ENCODE measurements at regions not wholly inside any gene's neighbourhood (a gene's known extent, or its start where the extent isn't known, plus 50 kb on each side); places are given as distances from the start of the nearest gene placed in this dataset.
"Not testable (repeated sequence)": the region's sequence is repeated elsewhere in the genome, so short reads cannot be mapped to it uniquely, and the experiment has no call there.

GRCh38 chr11:128148208-128148607, 439.1 kb downstream of the ETS1 start:
- no peak overlapping the region for H3K4me3 ChIP-seq (ENCODE audit: insufficient read length, low read depth)
- TF ChIP-seq SUZ12 (IDR thresholded peaks at IDR 0.05; ENCODE audit: extremely low read depth, insufficient read depth, insufficient read length) (no peak), ZNF274 (IDR thresholded peaks at IDR 0.05; ENCODE audit: low read depth, low read length) (no peak), YY1 (IDR thresholded peaks at IDR 0.05; ENCODE audit: insufficient read depth, insufficient read length) (no peak)
- DNase-seq (ENCODE audit: low read depth, low spot score), result no peak
- H3K9me3 ChIP-seq (ENCODE audit: insufficient read depth, low read length), result no peaks in the 10 kb centered on the region
- H3K9ac ChIP-seq (ENCODE audit: insufficient read length, low read depth), result no peak overlapping the region
- no peaks in the 10 kb centered on the region for H3K4me1 ChIP-seq (ENCODE audit: insufficient read depth, insufficient read length)
- H3K36me3 ChIP-seq (ENCODE audit: insufficient read depth, insufficient read length, low read length), result no peaks in the 10 kb centered on the region
- no peaks in the 10 kb centered on the region for H3K27me3 ChIP-seq (ENCODE audit: insufficient read depth, insufficient read length)

DNA sequence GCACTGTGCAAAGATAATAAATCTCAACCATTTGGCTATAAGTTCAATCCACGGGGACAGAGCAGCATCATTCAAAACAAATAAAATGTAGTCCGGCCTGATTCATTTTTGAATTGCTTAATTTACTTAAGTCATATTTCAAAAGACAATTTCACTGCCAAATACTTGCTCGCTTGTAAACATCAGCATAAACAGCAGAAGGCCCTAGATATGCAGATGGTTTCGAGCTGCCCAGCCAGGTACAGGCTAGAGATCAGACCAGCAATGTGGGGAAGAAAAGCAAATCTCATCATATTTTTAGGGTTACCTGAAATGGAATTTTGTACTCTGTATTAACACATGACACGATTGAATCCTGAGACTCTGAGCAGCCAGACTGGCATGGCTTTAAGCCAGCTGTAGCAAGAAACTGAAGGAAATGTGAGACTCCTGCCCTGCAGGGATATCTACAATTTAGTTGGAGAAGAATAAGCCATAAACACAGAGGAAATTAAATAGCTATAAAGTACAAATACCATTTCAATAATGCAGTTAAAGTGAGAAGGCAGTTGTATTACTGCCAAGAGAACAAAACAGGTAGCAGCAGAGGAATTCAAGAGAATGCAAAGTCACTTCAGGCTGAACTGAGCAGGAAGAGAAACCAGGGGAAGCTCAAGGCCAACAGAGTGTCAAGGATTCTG, 440.3 kb downstream of the ETS1 start:
- Histone ChIP-seq H3K9ac (ENCODE audit: insufficient read length, low read depth) (no peak overlapping the region), H3K4me1 (ENCODE audit: insufficient read depth, insufficient read length) (no peaks in the 10 kb centered on the region), H3K27me3 (ENCODE audit: insufficient read depth, insufficient read length) (no peaks in the 10 kb centered on the region), H3K9me3 (ENCODE audit: insufficient read depth, low read length) (no peaks in the 10 kb centered on the region), H3K36me3 (ENCODE audit: insufficient read depth, insufficient read length, low read length) (no peaks in the 10 kb centered on the region), H3K4me3 (ENCODE audit: insufficient read length, low read depth) (no peak overlapping the region)
- TF ChIP-seq SUZ12 (IDR thresholded peaks at IDR 0.05; ENCODE audit: extremely low read depth, insufficient read depth, insufficient read length) (no peak), YY1 (IDR thresholded peaks at IDR 0.05; ENCODE audit: insufficient read depth, insufficient read length) (no peak), ZNF274 (IDR thresholded peaks at IDR 0.05; ENCODE audit: low read depth, low read length) (no peak)
- DNase-seq (ENCODE audit: low read depth, low spot score), result no peak

DNA sequence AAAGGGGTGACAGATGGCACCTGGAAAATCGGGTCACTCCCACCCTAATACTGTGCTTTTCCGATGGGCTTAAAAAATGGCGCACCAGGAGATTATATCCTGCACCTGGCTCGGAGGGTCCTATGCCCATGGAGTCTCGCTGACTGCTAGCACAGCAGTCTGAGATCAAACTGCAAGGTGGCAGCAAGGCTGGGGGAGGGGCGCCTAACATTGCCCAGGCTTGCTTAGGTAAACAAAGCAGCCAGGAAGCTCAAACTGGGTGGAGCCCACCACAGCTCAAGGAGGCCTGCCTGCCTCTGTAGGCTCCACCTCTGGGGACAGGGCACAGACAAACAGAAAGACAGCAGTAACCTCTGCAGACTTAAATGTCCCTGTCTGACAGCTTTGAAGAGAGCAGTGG, 447.1 kb downstream of the ETS1 start:
- not testable (repeated sequence) for H3K9me3 ChIP-seq (ENCODE audit: insufficient read depth, low read length); H3K9ac ChIP-seq (ENCODE audit: insufficient read length, low read depth); H3K36me3 ChIP-seq (ENCODE audit: insufficient read depth, insufficient read length, low read length); H3K4me3 ChIP-seq (ENCODE audit: insufficient read length, low read depth); H3K4me1 ChIP-seq (ENCODE audit: insufficient read depth, insufficient read length); DNase-seq (ENCODE audit: low read depth, low spot score); H3K27me3 ChIP-seq (ENCODE audit: insufficient read depth, insufficient read length)

DNA sequence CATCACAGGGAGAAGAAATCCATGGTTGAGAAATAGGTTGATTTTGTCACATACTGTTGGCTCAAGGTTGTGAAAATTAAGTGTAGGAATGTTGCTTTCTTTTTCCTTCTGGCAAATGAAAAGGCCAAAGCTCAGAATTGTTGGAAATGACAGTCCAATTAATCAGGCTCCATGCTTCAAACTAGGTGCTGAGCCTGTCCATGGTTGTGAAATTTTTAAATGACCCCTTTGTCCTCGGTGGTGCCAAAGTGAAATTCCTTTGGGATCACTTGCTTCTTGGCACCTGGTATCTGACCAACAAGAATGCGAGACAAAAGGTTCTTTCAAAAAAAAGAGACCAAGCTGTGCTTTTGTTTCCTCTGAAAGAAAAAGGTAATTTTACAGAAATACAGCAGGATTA, 451.9 kb downstream of the ETS1 start:
- Histone ChIP-seq H3K36me3 (ENCODE audit: insufficient read depth, insufficient read length, low read length) (no peaks in the 10 kb centered on the region), H3K27me3 (ENCODE audit: insufficient read depth, insufficient read length) (no peaks in the 10 kb centered on the region), H3K4me3 (ENCODE audit: insufficient read length, low read depth) (no peak overlapping the region), H3K9me3 (ENCODE audit: insufficient read depth, low read length) (peaks cover 8% of the 10 kb centered on the region; the same call in 1 of the 2 replicates), H3K9ac (ENCODE audit: insufficient read length, low read depth) (no peak overlapping the region), H3K4me1 (ENCODE audit: insufficient read depth, insufficient read length) (no peaks in the 10 kb centered on the region)
- TF ChIP-seq ZNF274 (IDR thresholded peaks at IDR 0.05; ENCODE audit: low read depth, low read length) (no peak), YY1 (IDR thresholded peaks at IDR 0.05; ENCODE audit: insufficient read depth, insufficient read length) (no peak), SUZ12 (IDR thresholded peaks at IDR 0.05; ENCODE audit: extremely low read depth, insufficient read depth, insufficient read length) (no peak)
- no peak for DNase-seq (ENCODE audit: low read depth, low spot score)

GRCh38 chr11:128133501-128133900, 453.9 kb downstream of the ETS1 start:
- Histone ChIP-seq H3K9ac (ENCODE audit: insufficient read length, low read depth) (no peak overlapping the region), H3K27me3 (ENCODE audit: insufficient read depth, insufficient read length) (no peaks in the 10 kb centered on the region), H3K9me3 (ENCODE audit: insufficient read depth, low read length) (no peaks in the 10 kb centered on the region), H3K4me3 (ENCODE audit: insufficient read length, low read depth) (no peak overlapping the region), H3K4me1 (ENCODE audit: insufficient read depth, insufficient read length) (no peaks in the 10 kb centered on the region), H3K36me3 (ENCODE audit: insufficient read depth, insufficient read length, low read length) (no peaks in the 10 kb centered on the region)
- TF ChIP-seq SUZ12 (IDR thresholded peaks at IDR 0.05; ENCODE audit: extremely low read depth, insufficient read depth, insufficient read length) (no peak), YY1 (IDR thresholded peaks at IDR 0.05; ENCODE audit: insufficient read depth, insufficient read length) (no peak), ZNF274 (IDR thresholded peaks at IDR 0.05; ENCODE audit: low read depth, low read length) (no peak)
- no peak for DNase-seq (ENCODE audit: low read depth, low spot score)

DNA sequence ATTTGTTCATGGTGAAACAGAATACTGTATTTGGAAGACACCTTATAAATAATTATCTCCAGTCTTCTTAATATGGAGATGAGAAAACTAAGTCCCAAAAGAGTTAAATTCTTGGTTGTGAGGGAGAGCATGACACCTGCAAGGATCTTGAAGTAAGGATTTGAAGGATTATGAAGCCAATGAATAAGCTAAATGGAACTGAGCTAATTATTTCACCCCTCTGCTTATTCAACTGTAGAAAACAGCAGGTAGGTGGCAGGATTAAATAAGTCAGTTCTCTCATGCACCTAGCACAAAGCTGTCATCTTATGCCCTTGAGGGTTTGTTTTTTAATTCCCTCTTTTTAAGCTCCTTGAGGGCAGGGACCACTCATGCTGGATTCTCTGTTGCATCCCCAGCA, 457.3 kb downstream of the ETS1 start:
- H3K4me3 ChIP-seq (ENCODE audit: insufficient read length, low read depth), result no peak overlapping the region
- TF ChIP-seq ZNF274 (IDR thresholded peaks at IDR 0.05; ENCODE audit: low read depth, low read length) (no peak), YY1 (IDR thresholded peaks at IDR 0.05; ENCODE audit: insufficient read depth, insufficient read length) (no peak), SUZ12 (IDR thresholded peaks at IDR 0.05; ENCODE audit: extremely low read depth, insufficient read depth, insufficient read length) (no peak)
- no peak for DNase-seq (ENCODE audit: low read depth, low spot score)
- H3K36me3 ChIP-seq (ENCODE audit: insufficient read depth, insufficient read length, low read length), result no peaks in the 10 kb centered on the region
- H3K9me3 ChIP-seq (ENCODE audit: insufficient read depth, low read length), result no peaks in the 10 kb centered on the region
- H3K4me1 ChIP-seq (ENCODE audit: insufficient read depth, insufficient read length), result no peaks in the 10 kb centered on the region
- no peaks in the 10 kb centered on the region for H3K27me3 ChIP-seq (ENCODE audit: insufficient read depth, insufficient read length)
- H3K9ac ChIP-seq (ENCODE audit: insufficient read length, low read depth), result no peak overlapping the region

DNA sequence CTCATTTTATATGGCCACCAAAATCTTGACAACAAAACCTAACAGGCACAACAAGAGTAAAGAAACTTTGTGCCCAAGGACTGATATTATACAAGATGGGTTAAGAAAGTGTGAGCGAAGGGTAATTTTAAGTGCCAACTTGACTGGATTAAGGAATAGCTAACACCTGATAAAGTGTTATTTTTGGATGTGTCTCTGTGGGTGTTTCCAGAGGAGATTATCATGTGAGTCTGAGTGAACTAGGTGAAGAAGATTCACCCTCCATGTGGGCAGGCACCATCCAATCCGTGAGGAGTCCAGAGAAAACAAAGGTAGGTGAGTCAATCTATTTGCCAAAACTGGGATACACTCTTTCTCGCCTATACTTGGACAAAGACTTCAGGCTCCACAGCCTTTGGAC, 461.6 kb downstream of the ETS1 start:
- Histone ChIP-seq H3K36me3 (ENCODE audit: insufficient read depth, insufficient read length, low read length) (no peaks in the 10 kb centered on the region), H3K4me3 (ENCODE audit: insufficient read length, low read depth) (no peak overlapping the region), H3K9ac (ENCODE audit: insufficient read length, low read depth) (no peak overlapping the region), H3K27me3 (ENCODE audit: insufficient read depth, insufficient read length) (no peaks in the 10 kb centered on the region), H3K9me3 (ENCODE audit: insufficient read depth, low read length) (no peaks in the 10 kb centered on the region), H3K4me1 (ENCODE audit: insufficient read depth, insufficient read length) (no peaks in the 10 kb centered on the region)
- TF ChIP-seq ZNF274 (IDR thresholded peaks at IDR 0.05; ENCODE audit: low read depth, low read length) (no peak), SUZ12 (IDR thresholded peaks at IDR 0.05; ENCODE audit: extremely low read depth, insufficient read depth, insufficient read length) (no peak), YY1 (IDR thresholded peaks at IDR 0.05; ENCODE audit: insufficient read depth, insufficient read length) (no peak)
- no peak for DNase-seq (ENCODE audit: low read depth, low spot score)
